Endodermal cell (in vitro differentiated cells): ENCODE measurements at regions not wholly inside any gene's neighbourhood (a gene's known extent, or its start where the extent isn't known, plus 50 kb on each side); places are given as distances from the start of the nearest gene placed in this dataset.

Source experiments
- DNase-seq: peaks from one replicate; pipeline ENCODE4 v3.0.0-alpha.2; 2017
- H3K27ac ChIP-seq: 2 replicates; pipeline ENCODE4 v1.5.1; 2013; ENCODE audit warnings: mild to moderate bottlenecking, low read depth, low read length, moderate library complexity
- H3K27me3 ChIP-seq: 2 replicates; pipeline ENCODE4 v1.6.1; 2013; ENCODE audit warnings: mild to moderate bottlenecking, low read length, moderate library complexity; ENCODE audit not compliant: insufficient read depth, control insufficient read depth, poor library complexity, severe bottlenecking
- H3K36me3 ChIP-seq: 2 replicates; pipeline ENCODE4 v1.7.0; 2013; ENCODE audit warnings: mild to moderate bottlenecking, low read length, moderate library complexity; ENCODE audit not compliant: control insufficient read depth, insufficient read depth
- H3K4me1 ChIP-seq: one replicate; pipeline ENCODE4 v1.7.0; 2013; ENCODE audit warnings: low read length; ENCODE audit not compliant: control insufficient read depth, insufficient read depth
- H3K4me3 ChIP-seq: 2 replicates; pipeline ENCODE4 v1.5.1; 2013; ENCODE audit warnings: mild to moderate bottlenecking, low read length, moderate library complexity
- H3K9ac ChIP-seq: 2 replicates; pipeline ENCODE4 v1.6.1; 2013; ENCODE audit warnings: mild to moderate bottlenecking, low read length, moderate library complexity; ENCODE audit not compliant: poor library complexity, severe bottlenecking; ENCODE audit errors: extremely low read depth
- H3K9me3 ChIP-seq: 2 replicates; pipeline ENCODE4 v1.6.1; 2013; ENCODE audit warnings: mild to moderate bottlenecking, low read length, moderate library complexity; ENCODE audit not compliant: control insufficient read depth
- H3K27ac Mint-ChIP-seq: 2 replicates; pipeline ENCODE4 v1.8.0; 2020; ENCODE audit warnings: mixed read lengths
- H3K27me3 Mint-ChIP-seq: 2 replicates; pipeline ENCODE4 v1.8.0; 2021; ENCODE audit warnings: mild to moderate bottlenecking, mixed read lengths; ENCODE audit not compliant: insufficient read depth
- H3K36me3 Mint-ChIP-seq: 2 replicates; pipeline ENCODE4 v1.8.0; 2020; ENCODE audit warnings: low read depth, mixed read lengths
- H3K4me1 Mint-ChIP-seq: 2 replicates; pipeline ENCODE4 v1.8.0; 2020; ENCODE audit warnings: mixed read lengths
- H3K4me3 Mint-ChIP-seq: 2 replicates; pipeline ENCODE4 v1.8.0; 2020; ENCODE audit warnings: mild to moderate bottlenecking, moderate library complexity, mixed read lengths
- H3K9me3 Mint-ChIP-seq: 2 replicates; pipeline ENCODE4 v1.8.0; 2020; ENCODE audit warnings: mild to moderate bottlenecking, mixed read lengths
- WGBS, 2 experiments: methylation state at CpG; one replicate each; pipeline versions ENCODE4 v1.1.5 to v1.1.7; 2013; ENCODE audit warnings: missing lambda C conversion rate in 2 of 2, mixed read lengths in 1 of 2; ENCODE audit not compliant: insufficient coverage in 1 of 2, insufficient read length in 1 of 2; 5-methylcytosine and 5-hydroxymethylcytosine counted together
- TF ChIP-seq, protein P1 (sequence below): fragments of 200-600 bp; sonication (generic); conservative IDR thresholded peaks from 2 replicates; pipeline ENCODE4 v1.5.0; 2021; ENCODE audit warnings: antibody characterized with exemption, mild to moderate bottlenecking

DNA sequence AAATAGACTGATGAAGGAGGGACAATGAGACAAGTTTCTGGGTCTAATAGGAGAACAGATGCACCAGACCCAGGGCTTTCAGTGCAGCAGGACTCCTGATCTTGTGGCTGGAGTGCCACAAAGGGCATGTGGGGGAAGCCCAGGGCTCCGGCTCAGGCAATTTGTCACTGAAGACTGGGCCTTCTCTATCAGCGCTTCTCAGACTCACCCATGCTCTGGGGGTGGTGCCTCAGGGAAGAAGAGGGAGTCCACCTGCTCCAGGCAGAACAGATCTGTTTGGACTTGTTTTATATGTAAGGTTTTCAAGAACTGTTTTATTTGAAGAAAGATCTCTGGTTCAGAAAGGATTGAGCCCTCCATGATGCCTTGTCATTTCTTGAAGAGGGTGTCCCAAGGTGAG lies 112.4 kb upstream of the TLE3 start:
- Mint-ChIP-seq H3K27me3 (peaks cover 56% of the 10 kb centered on the region), H3K36me3 (no peaks in the 10 kb centered on the region), H3K27ac (no peak overlapping the region), H3K4me1 (peaks cover 21% of the 10 kb centered on the region), H3K9me3 (no peaks in the 10 kb centered on the region), H3K4me3 (no peak overlapping the region)
- H3K27ac ChIP-seq: no peak overlapping the region
- peaks cover 11% of the 10 kb centered on the region for H3K4me1 ChIP-seq
- 88 to 94% methylated on average over 2 of the region's 2 CpGs for WGBS, 2 experiments
- H3K36me3 ChIP-seq: no peaks in the 10 kb centered on the region
- H3K9me3 ChIP-seq: no peaks in the 10 kb centered on the region
- peaks cover 29% of the 10 kb centered on the region for H3K27me3 ChIP-seq
- no peak overlapping the region for H3K9ac ChIP-seq
- H3K4me3 ChIP-seq: no peak overlapping the region
- TF ChIP-seq, protein P1, sequence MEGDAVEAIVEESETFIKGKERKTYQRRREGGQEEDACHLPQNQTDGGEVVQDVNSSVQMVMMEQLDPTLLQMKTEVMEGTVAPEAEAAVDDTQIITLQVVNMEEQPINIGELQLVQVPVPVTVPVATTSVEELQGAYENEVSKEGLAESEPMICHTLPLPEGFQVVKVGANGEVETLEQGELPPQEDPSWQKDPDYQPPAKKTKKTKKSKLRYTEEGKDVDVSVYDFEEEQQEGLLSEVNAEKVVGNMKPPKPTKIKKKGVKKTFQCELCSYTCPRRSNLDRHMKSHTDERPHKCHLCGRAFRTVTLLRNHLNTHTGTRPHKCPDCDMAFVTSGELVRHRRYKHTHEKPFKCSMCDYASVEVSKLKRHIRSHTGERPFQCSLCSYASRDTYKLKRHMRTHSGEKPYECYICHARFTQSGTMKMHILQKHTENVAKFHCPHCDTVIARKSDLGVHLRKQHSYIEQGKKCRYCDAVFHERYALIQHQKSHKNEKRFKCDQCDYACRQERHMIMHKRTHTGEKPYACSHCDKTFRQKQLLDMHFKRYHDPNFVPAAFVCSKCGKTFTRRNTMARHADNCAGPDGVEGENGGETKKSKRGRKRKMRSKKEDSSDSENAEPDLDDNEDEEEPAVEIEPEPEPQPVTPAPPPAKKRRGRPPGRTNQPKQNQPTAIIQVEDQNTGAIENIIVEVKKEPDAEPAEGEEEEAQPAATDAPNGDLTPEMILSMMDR: no peak
- DNase-seq: peak; percentile 38

DNA sequence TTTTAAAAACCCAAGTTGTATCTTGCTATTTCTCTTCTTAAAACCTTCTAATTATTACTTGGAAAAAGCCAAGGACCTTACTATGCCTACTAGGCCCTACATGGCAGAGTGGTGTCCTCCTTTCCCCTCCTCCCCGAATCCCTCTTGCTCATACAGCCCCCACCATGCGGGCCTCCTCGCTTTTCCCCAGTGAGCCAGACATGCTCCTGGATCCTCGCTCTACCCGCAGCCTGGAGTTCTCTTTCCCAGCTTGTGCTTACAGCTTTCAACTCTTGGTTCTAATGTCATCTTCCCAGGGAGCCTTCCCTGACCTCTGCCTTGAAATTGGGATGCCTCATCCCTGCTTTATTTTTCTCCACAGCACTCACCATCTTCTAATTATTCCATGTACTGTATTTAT lies 111.8 kb upstream of the TLE3 start:
- Histone ChIP-seq H3K4me1 (peaks cover 11% of the 10 kb centered on the region), H3K9me3 (no peaks in the 10 kb centered on the region), H3K36me3 (no peaks in the 10 kb centered on the region), H3K27ac (no peak overlapping the region), H3K9ac (no peak overlapping the region), H3K4me3 (no peak overlapping the region), H3K27me3 (peaks cover 26% of the 10 kb centered on the region)
- Mint-ChIP-seq H3K27me3 (peaks cover 56% of the 10 kb centered on the region), H3K9me3 (no peaks in the 10 kb centered on the region), H3K27ac (no peak overlapping the region), H3K4me1 (peaks cover 20% of the 10 kb centered on the region), H3K36me3 (no peaks in the 10 kb centered on the region), H3K4me3 (no peak overlapping the region)
- WGBS, 2 experiments: 90 to 95% methylated on average over 3 to 5 of the region's 5 CpGs
- TF ChIP-seq, protein P1: no peak
- peak; percentile 13 for DNase-seq

DNA sequence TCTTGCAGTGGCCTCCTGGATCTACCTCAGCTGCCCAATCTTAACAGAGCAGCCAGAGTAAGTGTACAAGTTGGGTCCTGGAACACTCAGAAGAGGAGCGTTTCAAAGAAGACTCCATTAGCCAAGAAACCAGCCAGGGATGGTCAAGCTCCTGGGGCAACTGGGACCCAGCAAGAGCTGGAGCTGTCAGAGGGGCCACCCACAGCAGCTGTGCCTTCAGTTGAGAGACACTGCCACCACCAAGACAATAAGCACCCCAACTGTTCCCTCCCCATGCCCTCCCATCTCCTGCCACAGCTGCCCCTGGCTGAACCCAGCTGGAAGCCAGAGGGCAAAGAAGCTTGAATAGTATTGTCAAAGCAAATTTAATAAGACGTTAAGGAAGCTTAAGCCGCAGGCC lies 110.6 kb upstream of the TLE3 start:
- Histone ChIP-seq H3K36me3 (no peaks in the 10 kb centered on the region), H3K4me1 (peaks cover 8% of the 10 kb centered on the region), H3K9me3 (no peaks in the 10 kb centered on the region), H3K9ac (no peak overlapping the region), H3K27me3 (peaks cover 31% of the 10 kb centered on the region), H3K27ac (no peak overlapping the region), H3K4me3 (no peak overlapping the region)
- DNase-seq: peak; percentile 35
- H3K36me3 Mint-ChIP-seq: no peaks in the 10 kb centered on the region
- H3K9me3 Mint-ChIP-seq: no peaks in the 10 kb centered on the region
- WGBS, 2 experiments: 88 to 100% methylated on average over 1 to 3 of the region's 3 CpGs
- H3K4me1 Mint-ChIP-seq: peaks cover 15% of the 10 kb centered on the region
- peaks cover 62% of the 10 kb centered on the region for H3K27me3 Mint-ChIP-seq
- TF ChIP-seq, protein P1: no peak
- H3K27ac Mint-ChIP-seq: no peak overlapping the region
- no peak overlapping the region for H3K4me3 Mint-ChIP-seq
